Hindlimb muscle (tissue), 1 donor: ENCODE measurements at regions not wholly inside any gene's neighbourhood (a gene's known extent, or its start where the extent isn't known, plus 50 kb on each side); places are given as distances from the start of the nearest gene placed in this dataset.

Source experiments
- DNase-seq: peaks from one replicate; pipeline ENCODE4 v3.0.0-alpha.2; 2013

- DNase-seq, result no peak
These were observed 189.7 kb upstream of the GDNF start for GRCh38 chr5:38029397-38030065.

DNA sequence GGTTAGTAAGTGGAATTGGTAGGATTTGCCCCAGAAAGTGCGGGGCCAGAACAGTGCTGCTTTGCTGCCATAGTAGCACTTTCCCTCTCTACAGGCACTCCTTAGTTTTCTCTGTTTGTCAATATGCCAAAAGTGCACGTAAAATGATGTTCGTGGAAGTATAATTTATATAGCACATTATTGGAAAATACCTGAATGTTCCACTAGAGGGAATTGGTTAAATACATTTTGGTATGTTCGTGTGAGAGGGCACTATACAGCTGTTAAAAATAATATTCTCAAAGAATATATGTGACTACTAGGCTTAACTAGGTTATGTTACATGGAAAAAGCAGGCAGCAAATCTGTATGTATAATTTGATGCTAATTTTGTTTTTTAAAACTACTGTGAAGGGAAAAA, 184.0 kb upstream of the GDNF start:
- no peak for DNase-seq

DNA sequence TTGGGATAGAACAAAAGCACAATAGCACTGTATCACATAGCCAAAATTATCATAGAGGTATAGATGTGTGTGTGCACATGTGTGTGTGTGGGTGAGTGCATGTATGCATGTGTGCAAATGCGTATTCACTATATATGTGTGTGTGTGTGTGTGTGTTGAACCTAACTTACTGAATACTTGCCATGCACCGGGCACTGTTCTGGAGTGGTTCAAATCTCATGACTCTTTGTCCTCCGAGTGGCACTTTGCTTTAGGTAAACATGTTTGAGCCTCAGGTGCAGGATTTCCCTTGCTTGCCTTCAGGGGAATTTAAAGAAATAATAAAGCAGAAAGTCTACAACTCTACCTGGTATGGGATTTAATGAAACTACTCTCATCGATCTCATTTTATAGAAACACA, 183.5 kb upstream of the GDNF start:
- DNase-seq, result no peak

GRCh38 chr5:38022631-38023030, 182.8 kb upstream of the GDNF start:
- no peak for DNase-seq

GRCh38 chr5:38018016-38018415, 178.2 kb upstream of the GDNF start:
- no peak for DNase-seq

DNA sequence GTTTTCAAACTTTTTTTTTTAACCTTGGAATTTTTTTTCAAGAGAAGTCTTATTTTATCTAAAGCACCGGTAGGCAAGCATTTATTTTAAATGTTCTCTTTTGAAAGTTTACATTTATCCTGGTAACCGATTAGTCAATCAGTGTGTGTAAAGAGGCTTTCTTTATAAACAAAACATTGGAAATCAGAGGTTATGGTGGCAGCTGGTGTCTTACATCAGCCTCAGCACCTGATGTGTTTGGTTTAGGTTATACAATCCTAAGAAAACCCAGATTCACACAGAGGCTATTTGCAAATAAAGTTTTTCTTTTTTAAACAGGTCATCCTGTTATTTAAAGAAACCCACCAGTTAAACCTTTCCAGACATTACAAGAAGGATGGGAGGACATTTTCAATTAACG, 173.3 kb upstream of the GDNF start:
- no peak for DNase-seq

GRCh38 chr5:38011668-38012188, 171.9 kb upstream of the GDNF start:
- DNase-seq, result no peak

DNA sequence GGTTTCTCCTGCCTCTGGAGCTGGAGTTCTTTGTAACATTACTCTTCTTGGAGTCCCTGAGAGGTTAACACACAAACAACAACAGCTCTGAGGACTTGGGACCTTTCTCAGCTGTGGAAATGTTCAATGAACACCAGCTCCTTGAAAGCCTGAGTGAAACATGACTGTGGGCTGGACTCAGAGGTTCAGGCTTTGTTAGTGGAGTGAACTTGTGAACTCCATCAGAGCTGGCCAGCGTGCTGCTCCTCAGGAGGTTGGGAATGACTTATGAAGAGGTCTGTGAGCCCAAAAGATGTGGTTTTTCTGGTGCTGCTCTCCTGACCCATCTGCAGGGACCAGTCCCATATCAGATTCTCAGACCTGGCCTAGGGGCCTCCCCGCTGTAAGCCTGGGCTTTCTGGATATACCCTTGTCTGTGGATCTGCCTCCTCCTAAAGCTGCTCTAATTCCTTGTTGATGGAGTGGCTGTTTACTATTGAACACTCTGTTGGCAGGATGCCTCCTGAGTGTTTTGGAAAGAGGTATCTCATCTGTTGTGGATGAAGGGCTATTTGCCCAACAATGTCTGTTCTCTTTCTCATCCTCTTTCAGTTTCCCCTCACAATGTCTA, 170.0 kb upstream of the GDNF start:
- DNase-seq, result no peak

DNA sequence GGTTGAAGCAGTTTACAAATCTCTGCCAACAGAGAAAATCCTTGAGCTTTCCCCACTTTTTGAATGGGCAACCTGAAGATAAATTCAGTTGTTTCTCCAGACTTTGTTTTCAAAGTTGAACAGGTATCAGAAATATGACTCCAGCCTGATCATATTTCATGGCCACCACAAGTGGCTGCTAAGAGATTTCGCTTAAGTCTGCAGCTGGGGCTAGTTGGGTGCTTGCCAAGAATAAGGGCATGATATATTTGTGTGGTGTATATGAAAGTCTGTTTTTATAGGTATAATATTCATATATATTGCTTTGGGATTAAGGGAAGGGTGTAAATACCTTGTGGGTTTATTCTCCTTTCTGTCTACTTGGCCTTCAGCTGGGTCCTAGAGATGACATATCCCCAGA, 168.4 kb upstream of the GDNF start:
- no peak for DNase-seq

DNA sequence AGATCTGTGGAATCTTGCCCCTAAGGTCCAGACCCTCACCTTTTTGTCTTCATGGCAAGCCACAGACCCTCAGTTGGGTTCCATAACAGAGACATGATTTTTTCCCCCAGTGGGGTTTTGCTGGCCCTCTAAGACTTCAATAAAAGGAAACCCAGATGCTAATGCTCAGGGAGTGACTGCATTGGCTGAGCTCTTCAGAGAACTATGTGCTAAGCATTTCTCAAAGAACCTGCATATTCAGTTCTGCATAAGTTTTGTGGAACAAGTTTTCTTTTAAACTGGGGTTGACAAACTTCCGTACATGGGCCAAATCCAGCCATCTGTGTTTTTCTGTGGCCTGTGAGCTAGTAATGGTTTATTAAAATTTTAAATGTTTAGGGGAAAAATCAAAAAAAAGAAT, 159.8 kb upstream of the GDNF start:
- DNase-seq, result no peak

- DNase-seq, result no peak
These were observed 157.1 kb upstream of the GDNF start for GRCh38 chr5:37996918-37997317.

GRCh38 chr5:37994729-37995128, 154.9 kb upstream of the GDNF start:
- DNase-seq, result no peak

- DNase-seq, result no peak
These were observed 151.8 kb upstream of the GDNF start for GRCh38 chr5:37991301-37992299.

DNA sequence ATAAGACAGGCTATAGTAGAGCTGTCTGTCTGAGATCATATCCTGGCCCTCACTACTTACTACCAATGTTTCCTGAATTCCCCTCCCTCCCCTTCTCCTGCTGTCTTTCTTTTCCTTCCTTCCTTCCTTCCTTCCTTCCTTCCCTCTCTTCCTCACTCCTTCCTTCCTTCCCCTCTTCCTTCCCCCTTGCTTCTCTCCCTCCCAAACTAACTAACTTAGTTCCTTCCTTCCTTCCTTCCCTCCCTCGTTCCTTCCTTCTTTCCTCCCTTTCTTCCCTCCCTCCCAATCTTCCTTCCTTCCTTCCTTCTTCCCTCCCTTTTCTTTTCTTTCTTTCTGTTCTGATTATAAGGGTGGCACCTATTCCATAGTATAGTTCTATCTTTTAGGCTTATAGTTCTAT, 150.0 kb upstream of the GDNF start:
- DNase-seq, result no peak

- no peak for DNase-seq
These were observed 148.7 kb upstream of the GDNF start for GRCh38 chr5:37988454-37989046.

- DNase-seq, result no peak
These were observed 144.5 kb upstream of the GDNF start for GRCh38 chr5:37984300-37984699.

DNA sequence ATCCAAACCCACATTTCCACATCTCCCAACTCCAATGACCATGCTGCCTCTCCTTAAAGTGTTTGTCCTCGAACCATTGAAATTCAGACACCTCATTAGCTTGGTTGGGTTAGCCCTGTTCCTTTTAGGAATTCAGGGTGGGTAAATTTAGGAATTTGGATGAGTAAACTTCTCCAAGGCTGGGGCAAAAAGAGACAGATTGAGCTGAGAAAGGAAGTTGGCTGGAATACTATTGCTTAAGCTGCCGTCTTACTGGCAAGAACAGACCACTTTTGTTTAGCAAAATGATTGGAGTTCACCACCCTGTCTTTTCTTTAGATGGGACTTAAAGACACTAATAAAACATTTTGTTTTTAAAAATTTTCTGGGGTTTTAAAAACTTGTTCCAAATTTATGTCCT, 143.6 kb upstream of the GDNF start:
- no peak for DNase-seq

DNA sequence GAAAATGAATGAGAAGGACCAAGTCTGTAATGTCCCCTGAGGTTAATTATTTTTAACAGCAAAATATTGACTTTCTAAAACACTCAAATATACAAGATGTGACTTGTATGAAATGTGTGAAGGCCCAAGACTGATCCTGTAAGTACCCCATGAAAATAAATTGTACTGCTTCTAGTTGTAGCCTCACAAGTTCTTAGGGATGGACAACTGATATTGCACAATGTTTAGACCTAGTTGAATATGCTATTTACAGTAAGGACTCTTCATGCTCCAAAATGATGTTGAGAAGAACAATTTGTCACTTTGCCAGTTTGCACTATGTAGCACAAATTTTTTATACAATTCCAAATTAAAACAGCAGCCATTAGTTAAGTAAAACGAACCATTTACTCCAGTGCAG, 139.7 kb upstream of the GDNF start:
- DNase-seq, result no peak

DNA sequence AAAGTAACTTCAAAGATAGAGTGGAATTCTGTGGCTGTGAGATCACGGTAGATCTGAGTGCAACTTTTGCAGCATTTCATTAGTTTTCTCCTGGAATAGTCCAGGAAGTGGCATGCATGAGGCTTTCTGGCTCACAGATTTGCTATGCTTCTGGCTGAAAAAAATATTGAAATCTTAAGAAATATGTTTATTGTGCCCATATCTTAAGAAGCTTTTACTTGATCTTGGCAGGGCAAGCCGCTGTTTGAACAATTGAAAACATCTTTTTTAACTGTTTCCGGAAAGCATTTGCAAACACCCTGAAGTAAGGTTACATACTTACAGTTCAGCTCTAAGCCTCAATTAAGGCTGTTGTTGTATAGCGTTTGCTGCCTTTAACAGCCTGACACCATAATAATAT, 135.7 kb upstream of the GDNF start:
- DNase-seq, result no peak

DNA sequence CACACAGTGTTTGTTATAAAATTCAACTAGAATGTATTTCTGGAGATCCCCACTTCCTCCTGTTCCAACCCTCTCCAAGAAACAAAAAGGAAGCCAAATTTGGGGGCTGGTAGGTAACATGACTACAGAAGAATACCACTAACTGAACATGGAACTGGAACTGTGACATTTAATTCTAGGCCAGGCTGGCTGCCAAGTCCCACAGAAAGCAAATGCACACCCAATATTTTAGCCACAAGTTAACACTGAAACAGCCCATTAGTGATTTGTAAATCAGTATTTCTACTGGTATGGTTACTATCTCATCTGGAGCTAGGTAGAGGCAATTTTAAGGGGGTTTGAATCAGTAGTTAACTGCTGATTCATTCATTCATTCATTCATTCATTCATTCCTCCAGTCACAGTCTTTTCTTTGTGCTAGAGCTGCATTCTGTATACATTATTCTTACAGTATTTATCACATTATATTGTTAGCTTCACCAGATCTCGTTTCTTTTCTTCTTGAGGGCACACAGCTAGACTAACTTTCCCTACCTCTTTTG, 131.7 kb upstream of the GDNF start:
- no peak for DNase-seq

- no peak for DNase-seq
These were observed 127.0 kb upstream of the GDNF start for GRCh38 chr5:37966871-37967270.

GRCh38 chr5:37966291-37966690, 126.5 kb upstream of the GDNF start:
- DNase-seq, result no peak

GRCh38 chr5:37962389-37962788, 122.5 kb upstream of the GDNF start:
- no peak for DNase-seq
